HT-29 (cell line): ENCODE measurements at regions not wholly inside any gene's neighbourhood (a gene's known extent, or its start where the extent isn't known, plus 50 kb on each side); places are given as distances from the start of the nearest gene placed in this dataset.

Source experiments
- DNase-seq: peaks from one replicate; pipeline ENCODE4 v3.0.0-alpha.2; 2015; ENCODE audit warnings: low spot score

- DNase-seq: no peak
These were observed 788.0 kb downstream of the C4orf33 start for GRCh38 chr4:129883996-129884395.

- no peak for DNase-seq
These were observed 801.2 kb downstream of the C4orf33 start for GRCh38 chr4:129897111-129897510.

- no peak for DNase-seq
These were observed 803.9 kb downstream of the C4orf33 start for GRCh38 chr4:129899849-129900248.

GRCh38 chr4:129900430-129900953 is 804.5 kb downstream of the C4orf33 start:
- DNase-seq: peak; percentile 2

- DNase-seq: no peak
These were observed 805.3 kb downstream of the C4orf33 start for GRCh38 chr4:129901205-129901604.

- no peak for DNase-seq
These were observed 807.9 kb downstream of the C4orf33 start for GRCh38 chr4:129903861-129904260.

- no peak for DNase-seq
These were observed 809.3 kb downstream of the C4orf33 start for GRCh38 chr4:129905256-129905655.

- no peak for DNase-seq
These were observed 812.2 kb downstream of the C4orf33 start for GRCh38 chr4:129908117-129908516.

GRCh38 chr4:129916991-129917390 is 821.0 kb downstream of the C4orf33 start:
- DNase-seq: no peak

GRCh38 chr4:129917651-129918050 is 821.7 kb downstream of the C4orf33 start:
- no peak for DNase-seq

GRCh38 chr4:129926936-129927335 is 831.0 kb downstream of the C4orf33 start:
- DNase-seq: peak; percentile 14

- DNase-seq: peak; percentile 26
These were observed 833.1 kb downstream of the C4orf33 start for GRCh38 chr4:129929052-129929451.

GRCh38 chr4:129929984-129930383 is 834.0 kb downstream of the C4orf33 start:
- no peak for DNase-seq

- no peak for DNase-seq
These were observed 854.3 kb downstream of the C4orf33 start for GRCh38 chr4:129950217-129950616.

GRCh38 chr4:129966175-129966574 is 870.2 kb downstream of the C4orf33 start:
- no peak for DNase-seq

- DNase-seq: no peak
These were observed 872.4 kb downstream of the C4orf33 start for GRCh38 chr4:129968366-129968765.

GRCh38 chr4:129968778-129969177 is 872.8 kb downstream of the C4orf33 start:
- DNase-seq: no peak

GRCh38 chr4:129970801-129971200 is 874.8 kb downstream of the C4orf33 start:
- no peak for DNase-seq

- DNase-seq: no peak
These were observed 875.5 kb downstream of the C4orf33 start for GRCh38 chr4:129971419-129971818.

GRCh38 chr4:129972257-129972656 is 876.3 kb downstream of the C4orf33 start:
- peak; percentile 22 for DNase-seq

- no peak for DNase-seq
These were observed 878.8 kb downstream of the C4orf33 start for GRCh38 chr4:129974730-129975129.

- no peak for DNase-seq
These were observed 882.4 kb downstream of the C4orf33 start for GRCh38 chr4:129978315-129978714.

GRCh38 chr4:129988957-129989356 is 893.0 kb downstream of the C4orf33 start:
- no peak for DNase-seq

- DNase-seq: no peak
These were observed 898.8 kb downstream of the C4orf33 start for GRCh38 chr4:129994715-129995114.
